HG03432 (cell line): ENCODE measurements at regions not wholly inside any gene's neighbourhood (a gene's known extent, or its start where the extent isn't known, plus 50 kb on each side); places are given as distances from the start of the nearest gene placed in this dataset.
"Not testable (repeated sequence)": the region's sequence is repeated elsewhere in the genome, so short reads cannot be mapped to it uniquely, and the experiment has no call there.

Experiments used
- ATAC-seq: cut with Tn5 transposase; IDR thresholded peaks from one replicate; pipeline ENCODE4 v1.9.1; 2021; ENCODE audit warnings: mild to moderate bottlenecking, moderate library complexity; ENCODE audit not compliant: unreplicated experiment

- ATAC-seq, result no peak
Observed at GRCh38 chr1:172833954-172834353, 175.1 kb downstream of the FASLG start.

DNA sequence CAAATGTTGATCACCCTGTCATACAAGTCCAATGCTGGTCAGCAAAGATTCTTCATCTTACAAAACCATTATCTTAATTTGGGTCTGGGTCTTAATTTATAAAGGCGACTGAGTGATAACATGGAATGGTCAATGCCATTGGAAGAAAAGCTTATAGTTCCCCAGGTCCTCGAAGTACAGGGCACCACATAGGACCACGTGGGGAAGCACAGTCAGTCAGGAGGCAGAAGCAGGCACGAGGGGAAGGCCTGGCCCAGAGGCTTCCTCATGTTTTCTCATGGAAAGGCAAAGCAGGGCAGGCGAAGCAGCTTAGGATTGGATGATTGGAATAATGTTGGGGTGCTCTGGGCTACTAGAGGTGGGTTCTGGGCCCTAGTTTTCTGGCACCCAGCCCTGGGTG, 175.7 kb downstream of the FASLG start:
- no peak for ATAC-seq

GRCh38 chr1:172835834-172836233, 176.9 kb downstream of the FASLG start:
- no peak for ATAC-seq

- ATAC-seq, result peak; percentile 42
Observed at GRCh38 chr1:172837816-172838679, 179.1 kb downstream of the FASLG start.

DNA sequence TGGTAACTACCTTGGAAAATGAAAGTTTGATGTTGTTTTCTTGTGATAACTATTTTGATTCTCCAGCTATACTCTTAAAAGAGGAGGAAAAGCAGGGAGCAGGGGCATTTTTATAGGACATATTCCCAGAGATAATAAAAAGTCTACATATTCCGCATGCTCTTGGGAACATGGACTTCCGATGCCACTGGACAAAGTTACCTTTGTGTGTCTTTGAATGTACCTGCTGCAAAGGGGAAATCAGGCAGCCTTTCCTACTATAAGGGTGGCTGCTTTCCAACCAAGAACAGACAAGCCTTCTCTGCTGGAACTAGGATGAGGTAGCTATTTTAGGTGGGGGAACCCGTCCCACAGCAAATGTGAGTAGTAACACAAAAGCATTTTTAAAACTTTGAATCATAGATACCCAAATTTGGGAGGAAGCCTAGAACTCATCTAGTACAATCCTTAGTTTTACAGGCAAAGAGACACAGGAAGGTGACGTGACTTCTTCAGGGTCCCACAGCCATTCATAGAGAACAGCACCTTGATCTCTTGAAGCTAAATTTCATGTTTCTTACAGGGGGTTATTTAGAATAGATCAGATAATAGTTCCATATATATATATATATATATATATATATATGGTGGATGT, 179.9 kb downstream of the FASLG start:
- ATAC-seq, result no peak

- not testable (repeated sequence) for ATAC-seq
Observed at GRCh38 chr1:172839639-172840038, 180.7 kb downstream of the FASLG start.

- no peak for ATAC-seq
Observed at GRCh38 chr1:172843444-172843843, 184.5 kb downstream of the FASLG start.

DNA sequence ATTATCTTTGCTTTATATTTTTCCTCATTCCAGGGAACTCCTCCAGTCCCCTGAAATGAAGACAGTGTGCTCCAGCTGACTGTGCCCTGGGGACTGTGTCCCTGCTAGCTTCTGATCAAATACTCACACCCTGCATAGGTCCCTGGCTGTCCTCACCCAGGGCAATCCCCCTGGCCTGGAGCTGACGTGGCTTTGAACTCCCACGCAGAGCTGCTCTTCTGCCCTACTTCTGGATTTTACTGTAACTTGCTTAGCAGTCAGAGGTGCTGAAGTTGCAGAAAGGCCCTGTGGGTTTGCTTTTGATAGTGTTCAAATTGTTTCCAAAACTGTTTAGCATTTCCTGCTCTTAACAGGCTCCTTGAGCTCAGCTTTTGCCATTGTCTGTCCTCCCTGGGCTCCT, 186.5 kb downstream of the FASLG start:
- ATAC-seq, result peak; percentile 53

- no peak for ATAC-seq
Observed at GRCh38 chr1:172845865-172846264, 187.0 kb downstream of the FASLG start.

DNA sequence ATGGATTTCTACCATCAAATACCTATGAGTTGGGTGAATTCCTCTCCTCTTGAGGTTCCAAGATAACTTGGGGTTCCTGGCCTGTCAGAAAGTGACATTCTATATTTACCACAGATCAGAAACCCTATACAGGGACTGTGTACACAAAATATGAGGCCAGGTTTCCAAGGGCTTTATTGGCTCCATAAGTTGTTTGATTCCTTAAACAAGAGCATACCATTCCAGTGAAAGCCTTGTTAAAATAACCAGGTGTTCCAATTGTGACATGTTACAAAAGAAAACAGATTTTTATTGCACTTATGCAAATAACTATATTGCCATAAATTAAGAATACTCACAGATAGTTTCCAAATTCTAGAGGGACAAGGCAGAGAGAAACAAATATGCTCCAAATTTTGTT, 188.9 kb downstream of the FASLG start:
- ATAC-seq, result not testable (repeated sequence)

DNA sequence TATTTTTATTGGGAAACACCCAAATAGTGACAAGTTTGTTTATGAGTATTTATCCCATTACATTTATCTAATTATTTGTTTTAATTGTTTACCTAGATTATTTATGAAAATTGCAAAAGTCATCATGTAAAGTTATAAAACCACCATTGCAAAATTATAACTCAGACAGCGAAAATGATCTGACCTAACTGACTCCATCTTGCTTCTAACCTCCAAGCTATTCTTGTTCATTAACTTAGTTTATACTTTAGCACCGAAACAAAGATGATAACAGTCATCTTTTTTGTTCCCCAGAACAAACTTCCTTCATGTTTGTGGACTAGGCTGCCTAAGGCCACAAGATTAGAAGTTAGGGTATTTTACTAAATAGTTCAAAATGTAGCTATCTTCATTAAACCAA, 190.8 kb downstream of the FASLG start:
- ATAC-seq, result no peak

- no peak for ATAC-seq
Observed at GRCh38 chr1:172851077-172851476, 192.2 kb downstream of the FASLG start.

DNA sequence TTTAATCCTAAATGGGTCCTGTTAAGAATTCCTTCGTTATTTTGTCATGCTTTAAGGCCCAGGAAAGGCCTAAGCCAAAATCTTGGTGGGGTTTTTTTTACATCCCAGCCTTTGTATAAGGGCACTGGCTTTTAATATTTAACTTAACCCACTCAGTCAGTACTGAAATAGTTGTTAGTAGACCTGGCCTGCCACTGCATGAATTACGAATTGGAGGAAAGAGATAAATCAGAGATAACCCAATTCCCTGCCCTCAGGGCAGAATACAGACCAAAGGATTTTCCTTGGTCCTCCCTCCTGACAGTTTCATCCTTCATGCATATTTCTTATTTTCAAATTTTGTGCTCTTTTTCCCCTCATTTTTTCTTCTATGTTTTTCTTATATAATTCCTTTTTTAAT, 193.0 kb downstream of the FASLG start:
- no peak for ATAC-seq

DNA sequence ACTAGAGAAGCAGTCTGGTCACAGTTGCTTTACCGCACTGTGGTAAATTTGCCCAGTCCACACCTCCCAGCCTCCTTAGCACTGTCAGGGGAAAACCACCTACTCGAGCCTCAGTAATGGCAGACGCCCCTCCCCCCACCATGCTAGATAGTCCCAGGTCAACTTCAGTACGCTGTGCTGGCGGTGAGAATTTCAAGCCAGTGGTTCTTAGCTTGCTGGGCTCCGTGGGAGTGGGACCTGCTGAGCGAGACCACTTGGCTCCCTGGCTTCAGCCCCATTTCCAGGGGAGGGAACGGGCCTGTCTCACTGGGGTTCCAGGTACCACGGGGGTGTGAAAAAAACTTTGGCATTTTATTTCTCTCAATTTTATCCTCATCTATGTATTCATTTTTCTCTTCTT, 194.8 kb downstream of the TNFSF18 start:
- ATAC-seq, result not testable (repeated sequence)

DNA sequence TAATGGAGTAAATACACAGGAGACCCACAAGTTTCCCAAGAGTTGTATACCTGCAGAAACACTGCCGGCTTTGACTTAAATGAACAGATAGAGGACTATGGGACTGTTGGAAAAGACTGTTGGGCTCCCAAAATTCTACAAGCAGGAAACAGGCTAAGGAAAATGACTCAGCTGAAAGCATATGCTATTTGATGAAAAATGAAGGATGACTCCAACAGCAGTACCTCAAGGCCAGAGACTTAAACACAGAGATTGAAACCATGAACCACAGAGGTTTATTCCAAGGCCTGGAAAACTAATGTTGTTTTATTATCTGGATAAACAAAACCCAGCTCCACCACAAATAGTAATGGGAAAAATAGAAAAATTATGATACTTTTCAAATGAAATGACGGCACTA, 187.7 kb downstream of the TNFSF18 start:
- no peak for ATAC-seq

DNA sequence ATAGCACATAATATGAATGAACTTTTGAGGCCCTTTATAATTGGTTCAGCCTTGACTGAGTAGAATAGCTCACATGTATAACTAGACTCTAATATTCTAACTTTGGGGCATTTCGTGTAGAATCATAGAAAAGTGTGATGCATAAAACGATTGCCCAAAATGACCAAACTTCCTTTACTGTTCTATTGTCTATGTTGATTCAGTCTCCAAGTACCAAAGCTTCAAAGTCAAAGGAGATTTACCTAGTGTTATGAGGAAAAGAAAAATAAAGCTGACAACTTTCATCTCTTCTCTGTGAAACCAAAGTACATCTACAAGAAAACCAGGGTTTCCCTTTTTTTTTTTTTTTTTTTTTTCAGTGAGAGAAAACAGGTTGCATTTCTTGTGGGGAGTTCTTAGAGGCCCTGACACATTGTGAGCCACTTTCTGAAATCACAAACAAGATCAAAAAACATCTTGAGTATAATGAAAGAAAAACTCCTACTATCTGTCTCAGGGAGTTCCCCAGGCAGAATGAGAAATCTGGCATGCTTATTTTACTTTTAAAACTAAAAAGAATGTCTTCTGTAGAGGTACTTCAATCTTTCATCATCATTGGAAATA, 183.4 kb downstream of the TNFSF18 start:
- ATAC-seq, result no peak

DNA sequence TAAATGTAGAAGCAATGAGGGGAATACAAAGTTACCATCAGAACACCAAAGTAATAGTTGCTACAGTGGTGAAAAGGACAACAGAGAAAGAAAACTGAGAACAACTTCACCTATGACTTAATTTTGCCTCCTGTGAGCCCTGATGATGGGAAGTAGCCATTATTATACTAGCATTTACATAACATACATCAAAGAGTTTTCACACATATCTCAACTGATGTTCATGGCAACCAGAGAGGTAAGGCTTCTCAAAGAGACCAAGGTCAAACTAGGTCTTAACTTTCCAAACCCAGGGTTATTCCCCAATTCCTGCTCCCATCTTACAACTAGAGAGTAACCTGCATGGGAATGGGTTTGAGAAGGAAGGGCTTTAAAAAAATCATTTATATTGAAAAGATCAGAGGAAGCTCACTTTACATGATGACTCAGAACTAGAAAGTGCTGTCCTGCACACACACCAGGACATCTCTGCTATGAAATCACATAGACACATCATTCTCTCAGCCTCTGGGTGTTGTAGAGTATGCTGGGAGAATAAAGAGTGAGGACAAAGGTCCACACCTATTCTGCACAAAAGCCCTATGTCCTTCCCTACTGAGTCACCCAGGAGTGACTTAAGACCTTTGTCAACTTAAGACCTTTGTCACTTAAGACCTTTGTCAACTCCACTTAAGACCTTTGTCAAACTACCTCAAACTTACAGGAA, 179.7 kb downstream of the TNFSF18 start:
- no peak for ATAC-seq

DNA sequence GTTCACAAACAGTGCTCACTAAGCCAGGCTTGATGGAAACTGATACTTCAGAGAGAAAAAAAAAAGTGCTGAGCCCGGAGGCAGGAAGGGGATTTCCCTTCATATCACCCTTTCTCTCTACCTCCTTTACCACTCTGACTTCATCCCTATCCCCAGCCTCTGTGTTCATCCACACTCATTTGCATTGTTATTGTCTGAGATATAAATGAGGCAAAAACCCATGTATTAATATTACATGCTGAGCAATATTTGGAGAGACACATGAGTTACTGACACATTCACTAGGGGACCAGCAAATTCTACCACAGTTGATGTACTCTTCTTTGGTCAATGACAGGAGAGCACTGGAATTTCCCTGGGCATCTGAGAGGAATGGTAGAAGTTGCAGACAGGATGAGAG, 175.8 kb downstream of the TNFSF18 start:
- peak; percentile 52 for ATAC-seq

DNA sequence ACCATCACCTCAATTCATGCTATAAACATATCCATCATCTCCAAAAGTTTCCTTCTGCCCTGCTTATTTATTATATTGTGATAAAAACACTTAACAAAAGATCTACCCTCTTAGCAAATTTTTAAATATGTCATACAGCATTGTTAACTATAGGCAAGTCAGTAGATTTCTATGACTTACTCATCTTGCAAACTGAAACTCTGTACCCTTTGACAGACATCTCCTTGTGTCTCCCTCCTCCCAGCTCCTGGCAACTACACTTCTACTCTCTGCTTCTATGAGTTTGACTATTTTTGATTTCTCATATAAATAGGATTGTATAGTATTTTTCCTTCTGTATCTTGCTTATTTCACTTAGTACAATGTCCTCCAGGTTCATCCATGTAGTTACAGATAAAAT, 174.8 kb downstream of the TNFSF18 start:
- ATAC-seq, result no peak

GRCh38 chr1:172882385-172882784, 168.4 kb downstream of the TNFSF18 start:
- ATAC-seq, result no peak

DNA sequence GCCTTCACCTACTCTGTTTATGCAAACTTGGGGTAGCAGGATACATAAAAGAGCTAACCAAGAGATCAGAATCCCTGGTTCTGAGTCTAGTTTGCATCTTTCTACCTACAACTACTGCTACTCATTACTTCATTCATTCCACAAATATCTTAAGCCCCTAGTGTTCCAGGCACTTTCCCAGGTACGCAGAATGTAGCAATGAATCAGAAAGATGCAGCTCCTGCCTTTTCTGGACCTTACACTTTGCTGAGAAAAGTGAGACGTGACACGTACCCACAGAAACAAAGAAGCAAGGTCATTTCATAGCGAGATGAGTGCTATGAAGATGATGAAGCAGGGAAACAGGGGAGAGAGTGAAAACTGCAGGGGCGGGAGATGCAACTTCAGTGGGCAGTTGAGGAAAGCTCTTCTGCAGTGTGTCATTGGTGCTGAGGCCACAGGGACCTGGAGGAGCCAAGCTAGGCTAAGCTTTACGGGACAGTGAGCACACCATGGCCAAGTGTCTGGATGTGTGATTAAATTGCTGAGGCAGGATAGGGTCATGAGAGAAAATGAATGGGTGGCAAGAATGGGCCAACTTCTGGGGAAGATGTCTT, 167.9 kb downstream of the TNFSF18 start:
- no peak for ATAC-seq
